OCI-LY3 (cell line): ENCODE measurements at regions not wholly inside any gene's neighbourhood (a gene's known extent, or its start where the extent isn't known, plus 50 kb on each side); places are given as distances from the start of the nearest gene placed in this dataset.
"Not testable (repeated sequence)": the region's sequence is repeated elsewhere in the genome, so short reads cannot be mapped to it uniquely, and the experiment has no call there.

ENCODE experiments used
- H2AFZ ChIP-seq: fragments of 200-600, 300-600 bp; shearing (Covaris generic); 2 replicates; pipeline ENCODE4 v1.6.0; 2014; ENCODE audit warnings: antibody characterized with exemption, low read depth, low read length
- H3K27ac ChIP-seq: fragments of 200-600, 300-600 bp; sonication (generic); 2 replicates; pipeline ENCODE4 v1.5.1; 2014; ENCODE audit warnings: mild to moderate bottlenecking, low read length, moderate library complexity, mixed read lengths
- H3K27me3 ChIP-seq: fragments of 200-600, 300-600 bp; sonication (generic); 2 replicates; pipeline ENCODE4 v1.6.1; 2014; ENCODE audit warnings: low read depth, low read length, mixed read lengths
- H3K36me3 ChIP-seq: fragments of 200-600, 300-600 bp; sonication (generic); replicated peaks from 2 replicates; pipeline ENCODE3; 2014; ENCODE audit warnings: low read depth, low read length, mixed read lengths
- H3K4me1 ChIP-seq: fragments of 300-600, 200-600 bp; sonication (generic); 2 replicates; pipeline ENCODE4 v1.6.1; 2014; ENCODE audit warnings: low read length, mixed read lengths
- H3K4me2 ChIP-seq: fragments of 200-600, 300-600 bp; sonication (generic); 2 replicates; pipeline ENCODE4 v1.6.1; 2014; ENCODE audit warnings: low read length, mixed read lengths
- H3K4me3 ChIP-seq: fragments of 300-600, 200-600 bp; sonication (generic); 2 replicates; pipeline ENCODE4 v1.5.1; 2014; ENCODE audit warnings: antibody characterized with exemption, mild to moderate bottlenecking, low read length, moderate library complexity
- H3K79me2 ChIP-seq: fragments of 300-600, 200-600 bp; shearing (Covaris generic); 2 replicates; pipeline ENCODE4 v1.6.1; 2014; ENCODE audit warnings: mild to moderate bottlenecking, low read length, mixed read lengths
- H3K9ac ChIP-seq: fragments of 300-600, 200-600 bp; shearing (Covaris generic); 2 replicates; pipeline ENCODE4 v1.6.0; 2014; ENCODE audit warnings: mild to moderate bottlenecking, low read length, moderate library complexity
- H3K9me3 ChIP-seq: fragments of 200-600, 300-600 bp; shearing (Covaris generic); 2 replicates; pipeline ENCODE4 v1.6.1; 2014; ENCODE audit warnings: low read length, mixed read lengths; ENCODE audit not compliant: insufficient read depth
- H4K20me1 ChIP-seq: fragments of 200-600, 300-600 bp; sonication (generic); 2 replicates; pipeline ENCODE4 v1.6.1; 2016; ENCODE audit warnings: low read length, mixed read lengths; ENCODE audit not compliant: insufficient read depth
- CTCF ChIP-seq: fragments of 200-600, 300-600 bp; sonication (generic); IDR thresholded peaks from 2 replicates; pipeline ENCODE4 v1.5.1; 2014; ENCODE audit warnings: antibody characterized with exemption, low read length, low read depth
- EZH2phosphoT487 ChIP-seq: fragments of 200-600 bp; shearing (Covaris generic); IDR thresholded peaks from 2 replicates; pipeline ENCODE4 v1.6.1; 2018; ENCODE audit warnings: antibody characterized with exemption, mixed run types, low read depth

GRCh38 chr6:44020664-44021425, 106.4 kb downstream of the MRPL14 start:
- Histone ChIP-seq H3K27ac (no peak overlapping the region), H3K9me3 (no peaks in the 10 kb centered on the region), H2AFZ (no peak overlapping the region), H3K4me2 (no peak overlapping the region), H3K27me3 (no peaks in the 10 kb centered on the region), H3K36me3 (no peaks in the 10 kb centered on the region), H4K20me1 (no peaks in the 10 kb centered on the region), H3K4me3 (no peak overlapping the region), H3K4me1 (peaks cover 5% of the 10 kb centered on the region; the same call in 1 of the 2 replicates), H3K79me2 (no peaks in the 10 kb centered on the region), H3K9ac (no peak overlapping the region)
- TF ChIP-seq EZH2phosphoT487, result no peak
- no peak for TF ChIP-seq CTCF

GRCh38 chr6:44020148-44020547, 107.1 kb downstream of the MRPL14 start:
- Histone ChIP-seq H3K4me2 (no peak overlapping the region), H3K9me3 (no peaks in the 10 kb centered on the region), H3K9ac (no peak overlapping the region), H2AFZ (no peak overlapping the region), H4K20me1 (no peaks in the 10 kb centered on the region), H3K27me3 (no peaks in the 10 kb centered on the region), H3K79me2 (no peaks in the 10 kb centered on the region), H3K4me3 (no peak overlapping the region), H3K27ac (no peak overlapping the region), H3K36me3 (no peaks in the 10 kb centered on the region), H3K4me1 (peaks cover 5% of the 10 kb centered on the region; the same call in 1 of the 2 replicates)
- TF ChIP-seq EZH2phosphoT487 (no peak), CTCF (no peak)

- H3K4me2 ChIP-seq, H2AFZ ChIP-seq, H3K36me3 ChIP-seq, H3K27me3 ChIP-seq, H3K9ac ChIP-seq, H3K4me3 ChIP-seq, H3K9me3 ChIP-seq, H3K4me1 ChIP-seq, H4K20me1 ChIP-seq, H3K27ac ChIP-seq, H3K79me2 ChIP-seq: not testable (repeated sequence)
Observed at GRCh38 chr6:44017307-44017706, 109.9 kb downstream of the MRPL14 start.

GRCh38 chr6:44016131-44016870, 111.0 kb downstream of the MRPL14 start:
- H3K4me2 ChIP-seq, result no peak overlapping the region
- peaks cover 8% of the 10 kb centered on the region for H3K4me1 ChIP-seq
- H3K4me3 ChIP-seq, result no peak overlapping the region
- H4K20me1 ChIP-seq, result no peaks in the 10 kb centered on the region
- no peak overlapping the region for H2AFZ ChIP-seq
- no peaks in the 10 kb centered on the region for H3K27me3 ChIP-seq
- TF ChIP-seq EZH2phosphoT487, result no peak
- TF ChIP-seq CTCF, result no peak
- no peaks in the 10 kb centered on the region for H3K79me2 ChIP-seq
- no peak overlapping the region for H3K9ac ChIP-seq
- no peaks in the 10 kb centered on the region for H3K36me3 ChIP-seq
- H3K9me3 ChIP-seq, result no peaks in the 10 kb centered on the region
- H3K27ac ChIP-seq, result no peak overlapping the region
